ENCODE measurements at regions not wholly inside any gene's neighbourhood (a gene's known extent, or its start where the extent isn't known, plus 50 kb on each side); places are given as distances from the start of the nearest gene placed in this dataset.

DNA sequence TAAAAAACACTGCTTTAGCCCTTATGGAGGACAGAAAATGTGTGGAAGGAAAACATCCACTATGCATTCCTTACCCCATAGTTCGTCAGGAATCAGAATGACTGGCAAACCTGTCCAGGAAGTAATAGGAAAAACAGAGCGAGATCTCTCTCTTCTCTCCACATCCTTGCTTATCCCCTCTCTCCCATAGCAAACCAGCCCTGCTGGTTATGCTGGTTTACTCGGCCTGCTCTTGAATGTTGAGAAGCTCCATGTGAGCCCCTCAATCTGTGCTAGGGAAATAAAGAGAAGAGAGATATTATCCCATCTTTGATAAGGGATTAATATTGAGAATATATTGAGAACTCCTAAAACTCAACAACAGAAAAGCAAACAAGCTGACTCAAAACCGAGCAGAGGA lies 402.8 kb upstream of the RBFOX1 start:
- TF ChIP-seq, protein P1, sequence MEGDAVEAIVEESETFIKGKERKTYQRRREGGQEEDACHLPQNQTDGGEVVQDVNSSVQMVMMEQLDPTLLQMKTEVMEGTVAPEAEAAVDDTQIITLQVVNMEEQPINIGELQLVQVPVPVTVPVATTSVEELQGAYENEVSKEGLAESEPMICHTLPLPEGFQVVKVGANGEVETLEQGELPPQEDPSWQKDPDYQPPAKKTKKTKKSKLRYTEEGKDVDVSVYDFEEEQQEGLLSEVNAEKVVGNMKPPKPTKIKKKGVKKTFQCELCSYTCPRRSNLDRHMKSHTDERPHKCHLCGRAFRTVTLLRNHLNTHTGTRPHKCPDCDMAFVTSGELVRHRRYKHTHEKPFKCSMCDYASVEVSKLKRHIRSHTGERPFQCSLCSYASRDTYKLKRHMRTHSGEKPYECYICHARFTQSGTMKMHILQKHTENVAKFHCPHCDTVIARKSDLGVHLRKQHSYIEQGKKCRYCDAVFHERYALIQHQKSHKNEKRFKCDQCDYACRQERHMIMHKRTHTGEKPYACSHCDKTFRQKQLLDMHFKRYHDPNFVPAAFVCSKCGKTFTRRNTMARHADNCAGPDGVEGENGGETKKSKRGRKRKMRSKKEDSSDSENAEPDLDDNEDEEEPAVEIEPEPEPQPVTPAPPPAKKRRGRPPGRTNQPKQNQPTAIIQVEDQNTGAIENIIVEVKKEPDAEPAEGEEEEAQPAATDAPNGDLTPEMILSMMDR (IDR thresholded peaks at IDR 0.05 in 8 of 11, conservative IDR thresholded peaks at IDR 0.05 in 3 of 11), result no peak
- TF ChIP-seq POLR2A (IDR thresholded peaks at IDR 0.05), result no peak
